Spleen (tissue), 11 donors: ENCODE measurements at regions not wholly inside any gene's neighbourhood (a gene's known extent, or its start where the extent isn't known, plus 50 kb on each side); places are given as distances from the start of the nearest gene placed in this dataset.
"Not testable (repeated sequence)": the region's sequence is repeated elsewhere in the genome, so short reads cannot be mapped to it uniquely, and the experiment has no call there.

Experiments
- DNase-seq: peaks from one replicate; pipeline ENCODE4 v3.0.0-alpha.2; 2020
- H3K27ac ChIP-seq, 8 donors: fragments of 200-600 bp; sonication (generic) in 7 of 8; 1 replicate in 4 of 8; 2 replicates in 4 of 8; pipeline versions ENCODE4 v1.5.0 to v1.8.0; 2016 to 2021; ENCODE audit warnings: inconsistent platforms in 4 of 8, mild to moderate bottlenecking in 4 of 8, moderate library complexity in 1 of 8
- H3K27me3 ChIP-seq, 7 donors: fragments of 200-600 bp; sonication (generic) in 6 of 7; replicated peaks in 1 of 7; 1 replicate in 4 of 7; 2 replicates in 3 of 7; pipeline versions ENCODE4 v1.5.0 to v1.8.0; 2016 to 2021; ENCODE audit warnings: inconsistent platforms in 3 of 7, mild to moderate bottlenecking in 1 of 7
- H3K36me3 ChIP-seq, 6 donors: fragments of 200-600 bp; sonication (generic) in 5 of 6; 1 replicate in 4 of 6; 2 replicates in 2 of 6; pipeline versions ENCODE4 v1.5.0 to v1.8.0; 2016 to 2021; ENCODE audit warnings: inconsistent platforms in 2 of 6
- H3K4me1 ChIP-seq, 6 donors: fragments of 200-600 bp; sonication (generic) in 5 of 6; 1 replicate in 3 of 6; 2 replicates in 3 of 6; pipeline versions ENCODE4 v1.5.0 to v1.8.0; 2016 to 2021; ENCODE audit warnings: inconsistent platforms in 3 of 6
- H3K4me3 ChIP-seq, 8 donors: fragments of 200-600 bp; sonication (generic) in 7 of 8; 1 replicate in 4 of 8; 2 replicates in 4 of 8; pipeline versions ENCODE4 v1.5.0 to v1.8.0; 2016 to 2021; ENCODE audit warnings: inconsistent platforms in 4 of 8, mild to moderate bottlenecking in 4 of 8, moderate library complexity in 2 of 8
- H3K9me3 ChIP-seq, 8 donors: fragments of 200-600 bp; sonication (generic) in 7 of 8; 1 replicate in 4 of 8; 2 replicates in 4 of 8; pipeline versions ENCODE4 v1.5.0 to v1.8.0; 2016 to 2021; ENCODE audit warnings: inconsistent platforms in 4 of 8
- POLR2A ChIP-seq, 3 donors: fragments of 450-650 bp; IDR thresholded peaks; one replicate each; pipeline ENCODE4 v1.5.1; 2017; ENCODE audit warnings: antibody characterized with exemption in 3 of 3, mild to moderate bottlenecking in 1 of 3
- POLR2AphosphoS5 ChIP-seq, 3 donors: sonication (generic); formaldehyde crosslinking; IDR thresholded peaks; one replicate each; pipeline ENCODE4 v1.5.1; 2017; ENCODE audit warnings: antibody characterized with exemption in 3 of 3
- WGBS, 5 donors: extraction: QIAGEN DNeasy Blood & Tissue Kit in 3 of 5; methylation state at CpG; one replicate each; pipeline versions ENCODE4 v1.1.5 to v1.1.7; 2013 to 2018; 5-methylcytosine and 5-hydroxymethylcytosine counted together
- intact Hi-C: fragments of 100-400 bp; cut with DNase I; formaldehyde crosslinking; loops from one replicate; pipeline ENCODE4 v1.15.0; 2023; ENCODE audit warnings: low total_unique reads
- TF ChIP-seq, protein P1 (sequence below), 11 experiments: fragments of 200-600 bp in 7 of 11; fragments of 450-650 bp in 4 of 11; sonication (generic) in 4 of 11; IDR thresholded peaks in 8 of 11; conservative IDR thresholded peaks in 3 of 11; 1 replicate in 7 of 11; 2 replicates in 4 of 11; pipeline versions ENCODE4 v1.4.0 to v1.8.0; 2016 to 2021; ENCODE audit warnings: antibody characterized with exemption in 11 of 11, inconsistent platforms in 4 of 11, mild to moderate bottlenecking in 1 of 11
- donor health status: healthy with polysubstance abuse.
- donor health status: DM: no; HTN: no; CAD: no; lungs with moderate emphysema.
- donor health status: DM: no; HTN: no; CAD: no.
- donor health status: Bipolar disorder and iron deficiency.
- donor health status: healthy.
- donor health status: DM: no; HTN: no; CAD: no.
- donor health status: DM: yes; HTN: yes; CAD: no.

DNA sequence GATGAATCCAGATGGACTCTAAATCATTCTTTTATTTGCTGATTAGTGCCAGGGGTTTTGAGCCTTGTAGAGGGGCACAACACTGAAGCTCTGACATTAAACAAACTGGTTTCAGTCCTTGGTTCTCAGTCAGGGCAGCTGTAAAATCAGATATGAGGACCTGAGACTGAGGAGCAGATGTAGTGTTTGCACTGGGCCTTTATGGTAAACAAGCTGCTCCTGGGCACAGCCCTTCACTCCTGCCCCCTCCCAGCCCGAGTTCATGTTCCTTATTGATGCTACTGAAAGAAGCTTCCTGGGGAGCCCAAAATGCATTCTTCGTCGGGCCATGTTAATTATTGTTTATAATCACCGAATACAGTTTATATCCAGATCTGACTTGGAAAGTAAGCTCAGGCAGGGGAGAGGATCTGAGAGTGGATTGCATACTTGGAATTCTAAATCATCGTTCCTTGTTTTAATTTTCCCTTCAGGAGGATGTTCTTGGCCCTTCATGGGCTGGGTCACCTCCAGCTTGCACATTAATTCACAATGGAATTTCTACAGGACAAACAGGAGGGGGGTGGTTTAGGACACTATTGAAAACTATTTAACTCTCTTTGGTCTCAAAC is 213.5 kb downstream of the FGF9 start:
- H3K4me3 ChIP-seq: no peak overlapping the region
- H3K27ac ChIP-seq: peak overlapping the region in 1 of 8 donors; percentile 29
- TF ChIP-seq POLR2AphosphoS5 (IDR thresholded peaks at IDR 0.05) (no peak), POLR2A (IDR thresholded peaks at IDR 0.05) (no peak)
- TF ChIP-seq, protein P1, sequence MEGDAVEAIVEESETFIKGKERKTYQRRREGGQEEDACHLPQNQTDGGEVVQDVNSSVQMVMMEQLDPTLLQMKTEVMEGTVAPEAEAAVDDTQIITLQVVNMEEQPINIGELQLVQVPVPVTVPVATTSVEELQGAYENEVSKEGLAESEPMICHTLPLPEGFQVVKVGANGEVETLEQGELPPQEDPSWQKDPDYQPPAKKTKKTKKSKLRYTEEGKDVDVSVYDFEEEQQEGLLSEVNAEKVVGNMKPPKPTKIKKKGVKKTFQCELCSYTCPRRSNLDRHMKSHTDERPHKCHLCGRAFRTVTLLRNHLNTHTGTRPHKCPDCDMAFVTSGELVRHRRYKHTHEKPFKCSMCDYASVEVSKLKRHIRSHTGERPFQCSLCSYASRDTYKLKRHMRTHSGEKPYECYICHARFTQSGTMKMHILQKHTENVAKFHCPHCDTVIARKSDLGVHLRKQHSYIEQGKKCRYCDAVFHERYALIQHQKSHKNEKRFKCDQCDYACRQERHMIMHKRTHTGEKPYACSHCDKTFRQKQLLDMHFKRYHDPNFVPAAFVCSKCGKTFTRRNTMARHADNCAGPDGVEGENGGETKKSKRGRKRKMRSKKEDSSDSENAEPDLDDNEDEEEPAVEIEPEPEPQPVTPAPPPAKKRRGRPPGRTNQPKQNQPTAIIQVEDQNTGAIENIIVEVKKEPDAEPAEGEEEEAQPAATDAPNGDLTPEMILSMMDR (IDR thresholded peaks at IDR 0.05 in 8 of 11, conservative IDR thresholded peaks at IDR 0.05 in 3 of 11): no peak
- no peaks in the 10 kb centered on the region for H3K36me3 ChIP-seq
- H3K4me1 ChIP-seq: no peaks in the 10 kb centered on the region
- WGBS, 5 donors: 76 to 86% (median 82%) methylated on average over 5 of the region's 5 CpGs
- H3K27me3 ChIP-seq: no peaks in the 10 kb centered on the region
- no peak for DNase-seq
- intact Hi-C loops: no loop called here
- H3K9me3 ChIP-seq: no peaks in the 10 kb centered on the region

DNA sequence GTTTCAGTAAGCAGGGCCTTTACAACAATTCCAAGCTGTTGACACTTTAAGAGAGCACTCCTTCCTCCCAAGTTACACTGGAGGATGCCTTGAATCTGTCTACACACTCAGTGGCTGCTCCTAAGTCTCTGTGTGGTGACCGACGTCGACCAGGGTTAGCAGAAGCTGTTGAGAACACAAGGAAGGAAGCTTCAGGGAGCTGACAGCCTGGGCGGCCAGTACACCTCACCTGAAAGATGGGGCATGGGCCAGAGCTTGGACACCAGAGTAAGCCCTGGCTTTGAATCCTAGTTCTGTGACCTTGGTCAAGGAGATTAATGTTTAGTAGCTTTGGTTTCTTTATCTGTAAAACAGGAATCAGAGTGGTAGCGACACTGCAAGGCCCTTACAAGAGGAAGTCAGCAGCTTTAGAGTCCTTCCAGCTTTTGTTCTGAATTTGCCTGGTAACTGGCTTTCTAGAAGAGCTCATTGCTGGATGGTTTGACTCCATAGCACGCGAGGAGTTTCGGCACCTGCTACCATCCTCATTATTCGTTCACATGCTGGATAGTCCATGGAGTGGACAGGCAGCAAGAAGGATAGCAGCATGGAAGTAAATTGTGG is 214.2 kb downstream of the FGF9 start:
- intact Hi-C loops: no loop called here
- Histone ChIP-seq H3K9me3 (no peaks in the 10 kb centered on the region), H3K36me3 (no peaks in the 10 kb centered on the region), H3K27me3 (no peaks in the 10 kb centered on the region), H3K27ac (peak overlapping the region in 1 of 8 donors; percentile 29), H3K4me3 (no peak overlapping the region), H3K4me1 (no peaks in the 10 kb centered on the region)
- TF ChIP-seq POLR2A (IDR thresholded peaks at IDR 0.05): no peak
- TF ChIP-seq POLR2AphosphoS5 (IDR thresholded peaks at IDR 0.05): no peak
- TF ChIP-seq, protein P1 (IDR thresholded peaks at IDR 0.05 in 8 of 11, conservative IDR thresholded peaks at IDR 0.05 in 3 of 11): no peak
- no peak for DNase-seq
- WGBS, 5 donors: 28 to 51% (median 38%) methylated on average over 9 of the region's 9 CpGs

DNA sequence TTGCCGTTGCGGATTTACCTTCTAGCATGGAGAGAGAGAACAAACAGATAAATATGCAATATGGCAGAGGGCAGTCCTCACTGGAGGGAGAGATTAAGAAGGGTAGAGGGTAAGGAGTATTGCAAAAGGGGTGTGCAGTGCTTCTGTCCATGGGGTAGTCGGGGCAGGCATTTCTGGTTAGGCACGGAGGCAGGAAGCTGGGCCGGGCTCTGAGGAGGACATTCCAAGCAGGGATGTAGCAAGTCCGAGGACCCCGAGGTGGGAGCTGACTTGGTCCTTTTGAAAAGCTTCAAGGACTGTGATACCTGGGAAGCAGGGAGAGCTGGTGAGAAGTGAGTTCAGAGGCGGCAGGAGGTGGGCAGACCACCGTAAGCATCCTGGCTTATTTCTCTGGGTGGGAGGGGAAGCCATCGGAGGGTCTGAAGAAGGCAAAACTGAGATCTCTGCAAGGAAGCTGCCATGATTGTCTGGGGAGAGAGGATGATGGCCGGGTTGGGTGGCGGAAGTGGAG is 214.9 kb downstream of the FGF9 start:
- no peaks in the 10 kb centered on the region for H3K27me3 ChIP-seq
- intact Hi-C loops: no loop called here
- H3K36me3 ChIP-seq: no peaks in the 10 kb centered on the region
- TF ChIP-seq POLR2A (IDR thresholded peaks at IDR 0.05): no peak
- no peak for TF ChIP-seq POLR2AphosphoS5 (IDR thresholded peaks at IDR 0.05)
- TF ChIP-seq, protein P1 (IDR thresholded peaks at IDR 0.05 in 8 of 11, conservative IDR thresholded peaks at IDR 0.05 in 3 of 11): no peak
- H3K4me1 ChIP-seq: no peaks in the 10 kb centered on the region
- DNase-seq: no peak
- H3K4me3 ChIP-seq: no peak overlapping the region
- 86 to 94% (median 92%) methylated on average over 12 of the region's 12 CpGs for WGBS, 5 donors
- no peaks in the 10 kb centered on the region for H3K9me3 ChIP-seq
- H3K27ac ChIP-seq: no peak overlapping the region

DNA sequence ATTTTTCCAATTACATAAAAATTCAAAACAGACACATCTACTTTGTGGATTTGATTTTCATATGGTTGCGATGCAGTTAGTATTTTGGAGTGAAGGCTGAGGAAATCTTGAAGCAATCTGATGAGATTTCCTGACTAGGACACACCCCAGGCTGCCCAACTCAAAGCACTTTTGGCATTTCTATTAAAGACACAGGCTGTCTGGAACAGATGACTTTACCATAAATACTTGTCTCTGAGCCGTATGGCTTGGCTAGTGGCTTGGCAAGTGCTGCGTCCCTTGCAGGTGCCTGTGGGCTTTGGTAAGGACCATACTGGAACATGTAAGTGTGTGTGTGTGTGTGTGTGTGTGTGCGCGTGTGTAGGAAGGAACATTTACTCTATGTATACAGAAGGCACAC is 218.8 kb downstream of the FGF9 start:
- Histone ChIP-seq H3K4me1 (no peaks in the 10 kb centered on the region), H3K27ac (no peak overlapping the region), H3K27me3 (no peaks in the 10 kb centered on the region), H3K4me3 (no peak overlapping the region), H3K36me3 (no peaks in the 10 kb centered on the region), H3K9me3 (no peaks in the 10 kb centered on the region)
- intact Hi-C loops: no loop called here
- no peak for DNase-seq
- 81 to 93% (median 87%) methylated on average over 5 of the region's 5 CpGs for WGBS, 5 donors
- TF ChIP-seq, protein P1 (IDR thresholded peaks at IDR 0.05 in 8 of 11, conservative IDR thresholded peaks at IDR 0.05 in 3 of 11): no peak
- TF ChIP-seq POLR2AphosphoS5 (IDR thresholded peaks at IDR 0.05) (no peak), POLR2A (IDR thresholded peaks at IDR 0.05) (no peak)

DNA sequence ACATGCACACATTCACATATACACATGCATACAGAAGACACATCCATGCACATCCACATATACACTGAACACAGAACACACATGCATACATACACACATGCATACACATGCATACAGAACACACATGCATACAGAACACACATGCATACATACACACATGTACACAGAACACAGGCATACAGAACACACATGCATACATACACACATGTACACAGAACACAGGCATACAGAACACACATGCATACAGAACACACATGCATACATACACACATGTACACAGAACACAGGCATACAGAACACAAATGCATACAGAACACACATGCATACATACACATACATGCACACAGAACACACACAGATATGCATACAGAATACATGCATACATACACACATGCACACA is 219.3 kb downstream of the FGF9 start:
- H3K36me3 ChIP-seq, intact Hi-C loops, H3K4me3 ChIP-seq, H3K27ac ChIP-seq, H3K9me3 ChIP-seq, DNase-seq, H3K4me1 ChIP-seq, H3K27me3 ChIP-seq: not testable (repeated sequence)
